ENCODE measurements at regions not wholly inside any gene's neighbourhood (a gene's known extent, or its start where the extent isn't known, plus 50 kb on each side); places are given as distances from the start of the nearest gene placed in this dataset.

DNA sequence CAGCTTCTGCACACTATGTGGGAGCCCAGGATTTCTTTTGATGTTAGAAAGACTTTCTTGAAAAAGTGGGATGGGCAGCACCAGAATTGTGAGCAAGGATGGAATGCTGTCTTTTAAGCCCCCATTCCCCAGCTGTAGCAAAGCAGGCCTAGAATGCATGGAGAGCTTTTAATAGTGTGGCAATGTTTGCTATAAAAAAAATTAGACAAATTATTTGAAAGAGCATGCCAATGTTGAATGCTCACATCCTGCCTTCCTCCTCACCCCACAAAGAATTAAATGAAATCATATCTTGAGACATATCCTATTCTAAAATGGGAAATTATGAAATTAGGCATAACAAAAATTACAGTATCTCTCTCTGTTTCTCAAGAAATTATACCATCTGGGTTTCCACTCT lies 154.7 kb downstream of the C11orf91 start:
- TF ChIP-seq, protein P1, sequence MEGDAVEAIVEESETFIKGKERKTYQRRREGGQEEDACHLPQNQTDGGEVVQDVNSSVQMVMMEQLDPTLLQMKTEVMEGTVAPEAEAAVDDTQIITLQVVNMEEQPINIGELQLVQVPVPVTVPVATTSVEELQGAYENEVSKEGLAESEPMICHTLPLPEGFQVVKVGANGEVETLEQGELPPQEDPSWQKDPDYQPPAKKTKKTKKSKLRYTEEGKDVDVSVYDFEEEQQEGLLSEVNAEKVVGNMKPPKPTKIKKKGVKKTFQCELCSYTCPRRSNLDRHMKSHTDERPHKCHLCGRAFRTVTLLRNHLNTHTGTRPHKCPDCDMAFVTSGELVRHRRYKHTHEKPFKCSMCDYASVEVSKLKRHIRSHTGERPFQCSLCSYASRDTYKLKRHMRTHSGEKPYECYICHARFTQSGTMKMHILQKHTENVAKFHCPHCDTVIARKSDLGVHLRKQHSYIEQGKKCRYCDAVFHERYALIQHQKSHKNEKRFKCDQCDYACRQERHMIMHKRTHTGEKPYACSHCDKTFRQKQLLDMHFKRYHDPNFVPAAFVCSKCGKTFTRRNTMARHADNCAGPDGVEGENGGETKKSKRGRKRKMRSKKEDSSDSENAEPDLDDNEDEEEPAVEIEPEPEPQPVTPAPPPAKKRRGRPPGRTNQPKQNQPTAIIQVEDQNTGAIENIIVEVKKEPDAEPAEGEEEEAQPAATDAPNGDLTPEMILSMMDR (IDR thresholded peaks at IDR 0.05): no peak
- TF ChIP-seq POLR2A (IDR thresholded peaks at IDR 0.05): no peak

Measured in adrenal gland (tissue), 5 donors.